ENCODE measurements at regions not wholly inside any gene's neighbourhood (a gene's known extent, or its start where the extent isn't known, plus 50 kb on each side); places are given as distances from the start of the nearest gene placed in this dataset.

GRCh38 chr6:90663873-90664272 lies 77.0 kb upstream of the MAP3K7 start:
- Mint-ChIP-seq H3K27ac (no peak overlapping the region), H3K4me3 (no peak overlapping the region), H3K4me1 (ENCODE audit: low read depth) (no peaks in the 10 kb centered on the region), H3K9me3 (peaks cover 4% of the 10 kb centered on the region), H3K36me3 (ENCODE audit: low read depth) (no peaks in the 10 kb centered on the region), H3K27me3 (peaks cover 4% of the 10 kb centered on the region)
- intact Hi-C loops (cut with micrococcal nuclease), result no loop called here
- no peak for DNase-seq
- ChIA-PET POLR2A (no interaction called here), CTCF (interaction anchor here (1.5 kb wide), 1 partner anchor 16 kb away, joined by 3 read pairs; no protein-coding TSS in a partner anchor)
- no peak for TF ChIP-seq CTCF (IDR thresholded peaks at IDR 0.05)
- no peak for ATAC-seq

- ChIA-PET POLR2A (no interaction called here), CTCF (no interaction called here)
- Mint-ChIP-seq H3K4me3 (no peak overlapping the region), H3K36me3 (ENCODE audit: low read depth) (no peaks in the 10 kb centered on the region), H3K9me3 (peaks cover 4% of the 10 kb centered on the region), H3K27ac (no peak overlapping the region), H3K4me1 (ENCODE audit: low read depth) (no peaks in the 10 kb centered on the region), H3K27me3 (peaks cover 7% of the 10 kb centered on the region)
- DNase-seq (no peak), ATAC-seq (no peak)
- intact Hi-C loops (cut with micrococcal nuclease), result no loop called here
- no peak for TF ChIP-seq CTCF (IDR thresholded peaks at IDR 0.05)
Measured at GRCh38 chr6:90663106-90663505, 76.2 kb upstream of the MAP3K7 start.

- no peak for TF ChIP-seq CTCF (IDR thresholded peaks at IDR 0.05)
- POLR2A ChIA-PET, result no interaction called here
- H3K36me3 Mint-ChIP-seq (ENCODE audit: low read depth), result no peaks in the 10 kb centered on the region
- H3K9me3 Mint-ChIP-seq, result peaks cover 4% of the 10 kb centered on the region
- H3K4me3 Mint-ChIP-seq, result no peak overlapping the region
- no peak overlapping the region for H3K27ac Mint-ChIP-seq
- no peaks in the 10 kb centered on the region for H3K4me1 Mint-ChIP-seq (ENCODE audit: low read depth)
- CTCF ChIA-PET, result no interaction called here
- no peak for ATAC-seq
- H3K27me3 Mint-ChIP-seq, result peaks cover 10% of the 10 kb centered on the region
- intact Hi-C loops (cut with micrococcal nuclease), result no loop called here
- no peak for DNase-seq
Measured at GRCh38 chr6:90660931-90661330, 74.1 kb upstream of the MAP3K7 start.

- Mint-ChIP-seq H3K36me3 (ENCODE audit: low read depth) (no peaks in the 10 kb centered on the region), H3K4me3 (no peak overlapping the region), H3K9me3 (peaks cover 4% of the 10 kb centered on the region), H3K27ac (no peak overlapping the region), H3K27me3 (peaks cover 13% of the 10 kb centered on the region), H3K4me1 (ENCODE audit: low read depth) (no peaks in the 10 kb centered on the region)
- ChIA-PET CTCF (no interaction called here), POLR2A (no interaction called here)
- no peak for TF ChIP-seq CTCF (IDR thresholded peaks at IDR 0.05)
- DNase-seq, result no peak
- intact Hi-C loops (cut with micrococcal nuclease), result no loop called here
- ATAC-seq, result no peak
Measured at GRCh38 chr6:90658497-90658896, 71.6 kb upstream of the MAP3K7 start.

GRCh38 chr6:90656325-90656724 lies 69.5 kb upstream of the MAP3K7 start:
- Mint-ChIP-seq H3K4me3 (no peak overlapping the region), H3K4me1 (ENCODE audit: low read depth) (no peaks in the 10 kb centered on the region), H3K36me3 (ENCODE audit: low read depth) (no peaks in the 10 kb centered on the region), H3K9me3 (no peaks in the 10 kb centered on the region), H3K27ac (no peak overlapping the region), H3K27me3 (peaks cover 13% of the 10 kb centered on the region)
- no peak for ATAC-seq
- intact Hi-C loops (cut with micrococcal nuclease), result no loop called here
- POLR2A ChIA-PET, result no interaction called here
- no peak for DNase-seq
- CTCF ChIA-PET, result interaction anchor here (1.0 to 1.1 kb wide), 2 partner anchors 8 to 10 kb away, joined by 3 read pairs; no protein-coding TSS in a partner anchor
- no peak for TF ChIP-seq CTCF (IDR thresholded peaks at IDR 0.05)

Measured in activated CD8-positive, alpha-beta T cell treated with anti-CD3 and anti-CD28 coated beads for 36 hours (primary cell).